MM.1S (cell line): ENCODE measurements at regions not wholly inside any gene's neighbourhood (a gene's known extent, or its start where the extent isn't known, plus 50 kb on each side); places are given as distances from the start of the nearest gene placed in this dataset.

ENCODE experiments used
- CTCF ChIP-seq: fragments of 300-600 bp; sonication (generic); IDR thresholded peaks from 2 replicates; pipeline ENCODE4 v1.5.1; 2016; ENCODE audit warnings: antibody characterized with exemption, low read length, mixed read lengths
- EZH2phosphoT487 ChIP-seq: fragments of 300-600 bp; sonication (generic); IDR thresholded peaks from 2 replicates; pipeline ENCODE4 v1.6.1; 2018; ENCODE audit warnings: antibody characterized with exemption, low read length

- TF ChIP-seq CTCF, result no peak
- no peak for TF ChIP-seq EZH2phosphoT487
Measured at GRCh38 chr3:43959498-43960447, 269.0 kb downstream of the ABHD5 start.
